Non-pigmented ciliary epithelial cell (primary cell): ENCODE measurements at regions not wholly inside any gene's neighbourhood (a gene's known extent, or its start where the extent isn't known, plus 50 kb on each side); places are given as distances from the start of the nearest gene placed in this dataset.
"Not testable (repeated sequence)": the region's sequence is repeated elsewhere in the genome, so short reads cannot be mapped to it uniquely, and the experiment has no call there.

ENCODE experiments used
- DNase-seq: peaks from one replicate; pipeline ENCODE4 v3.0.0-alpha.2; 2010; ENCODE audit warnings: low read depth

- DNase-seq: no peak
Observed at GRCh38 chr5:82754036-82754746, 323.0 kb downstream of the TMEM167A start.

- DNase-seq: no peak
Observed at GRCh38 chr5:82753374-82753773, 323.8 kb downstream of the TMEM167A start.

- no peak for DNase-seq
Observed at GRCh38 chr5:82749461-82749820, 327.8 kb downstream of the TMEM167A start.

GRCh38 chr5:82748688-82749460 is 328.3 kb downstream of the TMEM167A start:
- no peak for DNase-seq

- no peak for DNase-seq
Observed at GRCh38 chr5:82747986-82748385, 329.2 kb downstream of the TMEM167A start.

- no peak for DNase-seq
Observed at GRCh38 chr5:82745016-82745415, 332.2 kb downstream of the TMEM167A start.

GRCh38 chr5:82738681-82739269 is 338.4 kb downstream of the TMEM167A start:
- DNase-seq: no peak

GRCh38 chr5:82735160-82735789 is 341.9 kb downstream of the TMEM167A start:
- no peak for DNase-seq

GRCh38 chr5:82734347-82734746 is 342.8 kb downstream of the TMEM167A start:
- DNase-seq: no peak

- no peak for DNase-seq
Observed at GRCh38 chr5:82730913-82731312, 346.3 kb downstream of the TMEM167A start.

GRCh38 chr5:82728926-82729702 is 348.1 kb downstream of the TMEM167A start:
- no peak for DNase-seq

GRCh38 chr5:82723168-82723567 is 354.0 kb downstream of the TMEM167A start:
- DNase-seq: no peak

- DNase-seq: no peak
Observed at GRCh38 chr5:82721087-82721410, 356.1 kb downstream of the TMEM167A start.

GRCh38 chr5:82720213-82721086 is 356.7 kb downstream of the TMEM167A start:
- no peak for DNase-seq

- DNase-seq: no peak
Observed at GRCh38 chr5:82719368-82719767, 357.8 kb downstream of the TMEM167A start.

GRCh38 chr5:82717738-82718137 is 359.5 kb downstream of the TMEM167A start:
- no peak for DNase-seq

- not testable (repeated sequence) for DNase-seq
Observed at GRCh38 chr5:82714732-82715131, 362.5 kb downstream of the TMEM167A start.

GRCh38 chr5:82713811-82714210 is 363.4 kb downstream of the TMEM167A start:
- DNase-seq: no peak

- DNase-seq: no peak
Observed at GRCh38 chr5:82707741-82708140, 369.5 kb downstream of the TMEM167A start.

- no peak for DNase-seq
Observed at GRCh38 chr5:82704381-82704780, 372.8 kb downstream of the TMEM167A start.

GRCh38 chr5:82702046-82702445 is 375.1 kb downstream of the TMEM167A start:
- DNase-seq: no peak
